HG03108 (cell line): ENCODE measurements at regions not wholly inside any gene's neighbourhood (a gene's known extent, or its start where the extent isn't known, plus 50 kb on each side); places are given as distances from the start of the nearest gene placed in this dataset.
"Not testable (repeated sequence)": the region's sequence is repeated elsewhere in the genome, so short reads cannot be mapped to it uniquely, and the experiment has no call there.

Experiments used
- ATAC-seq: cut with Tn5 transposase; IDR thresholded peaks from one replicate; pipeline ENCODE4 v1.9.1; 2021; ENCODE audit warnings: moderate library complexity; ENCODE audit not compliant: unreplicated experiment

DNA sequence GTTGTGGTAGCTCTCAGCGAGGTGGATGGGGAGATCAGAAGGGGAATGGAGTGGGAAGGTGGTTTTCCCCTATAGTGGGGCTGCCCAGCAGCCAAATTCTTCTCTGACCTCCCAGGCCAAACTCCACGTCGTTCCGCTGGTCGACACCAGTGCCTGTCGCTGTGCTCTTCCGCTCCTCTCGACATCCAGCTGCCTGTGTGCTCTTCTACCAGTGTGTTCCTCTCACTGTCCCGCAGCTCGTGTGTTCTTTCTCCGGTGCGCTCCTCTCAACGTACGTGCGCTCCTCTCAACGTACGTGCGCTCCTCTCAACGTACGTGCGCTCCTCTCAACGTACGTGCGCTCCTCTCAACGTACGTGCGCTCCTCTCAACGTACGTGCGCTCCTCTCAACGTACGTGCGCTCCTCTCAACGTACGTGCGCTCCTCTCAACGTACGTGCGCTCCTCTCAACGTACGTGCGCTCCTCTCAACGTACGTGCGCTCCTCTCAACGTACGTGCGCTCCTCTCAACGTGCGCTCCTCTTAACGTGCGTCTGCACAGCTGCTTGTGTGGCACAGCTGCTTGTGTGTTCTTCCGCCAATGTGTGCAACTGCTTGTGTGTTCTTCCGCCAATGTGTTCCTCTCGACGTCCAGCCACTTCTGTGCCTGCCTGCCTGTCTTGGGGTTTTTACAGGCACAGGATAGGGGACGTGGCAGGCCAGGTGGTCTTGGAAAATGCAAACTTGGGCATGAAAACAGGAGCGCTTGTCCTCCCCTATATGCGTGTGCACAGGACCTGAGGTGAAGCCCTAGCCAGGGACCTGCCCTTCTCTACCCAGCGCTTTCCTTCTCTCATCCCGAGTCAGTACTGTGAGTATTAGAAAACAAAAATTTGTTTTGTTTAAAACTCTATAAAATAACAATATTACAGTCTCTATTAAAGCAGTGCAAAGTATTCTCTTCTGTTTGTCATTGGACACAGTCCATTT, 991.1 kb downstream of the GBE1 start:
- no peak for ATAC-seq

DNA sequence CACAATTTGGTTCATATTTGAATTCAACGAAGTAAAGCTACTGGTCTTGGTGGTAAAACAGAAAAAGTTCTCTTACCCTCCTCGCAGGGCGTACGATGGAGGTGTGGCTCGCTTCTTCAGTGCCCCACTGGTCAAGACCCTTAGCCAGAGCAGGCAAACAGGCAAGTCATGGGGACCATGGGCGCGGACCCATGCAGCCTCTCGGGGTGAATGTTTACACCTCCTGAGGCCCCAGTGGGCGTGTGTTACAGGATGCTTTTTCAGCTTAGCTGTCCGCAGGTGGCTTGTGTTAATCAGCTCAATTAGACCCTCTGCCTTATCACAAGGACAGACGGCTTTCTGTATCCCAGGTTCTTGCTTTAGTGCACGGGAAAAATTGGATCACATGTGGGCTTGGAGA, 991.8 kb downstream of the GBE1 start:
- no peak for ATAC-seq

DNA sequence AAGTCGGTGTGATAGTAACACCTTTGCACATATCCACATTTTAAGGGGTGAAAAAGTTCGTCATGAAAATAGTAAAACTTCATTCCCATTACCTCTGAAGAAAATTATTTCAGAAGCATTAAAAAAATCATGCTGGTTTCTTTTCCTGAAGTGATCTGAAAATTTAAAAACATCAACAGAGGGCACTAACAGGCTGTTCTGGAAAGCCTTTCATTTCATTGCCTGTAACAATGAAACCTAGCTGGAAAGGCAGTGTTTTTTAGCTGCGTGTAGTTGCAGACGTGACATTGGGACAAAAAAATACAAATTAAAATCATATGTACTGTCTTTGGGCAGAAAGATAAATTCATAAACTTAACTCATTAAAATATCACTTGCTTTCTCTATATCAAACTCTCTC, 993.8 kb downstream of the GBE1 start:
- ATAC-seq, result no peak

DNA sequence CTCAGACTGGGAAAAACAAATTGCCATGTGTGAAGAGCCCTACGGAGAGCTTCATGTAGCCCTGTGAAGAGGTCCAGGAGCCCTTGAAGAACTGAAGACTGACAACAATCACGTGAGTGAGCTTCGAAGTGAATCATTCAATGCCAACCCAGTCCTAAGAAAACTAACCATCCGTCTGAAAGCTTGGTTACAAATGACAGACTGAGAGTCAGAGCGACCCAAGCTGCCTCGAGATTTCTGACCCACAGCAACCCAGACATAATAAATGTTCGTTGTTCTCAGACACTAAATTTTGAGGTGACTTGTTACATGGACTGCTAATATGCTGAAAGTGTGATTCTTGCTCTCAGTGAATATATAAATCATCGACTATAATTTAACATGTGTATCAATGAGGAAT, 987.2 kb upstream of the ROBO1 start:
- no peak for ATAC-seq

DNA sequence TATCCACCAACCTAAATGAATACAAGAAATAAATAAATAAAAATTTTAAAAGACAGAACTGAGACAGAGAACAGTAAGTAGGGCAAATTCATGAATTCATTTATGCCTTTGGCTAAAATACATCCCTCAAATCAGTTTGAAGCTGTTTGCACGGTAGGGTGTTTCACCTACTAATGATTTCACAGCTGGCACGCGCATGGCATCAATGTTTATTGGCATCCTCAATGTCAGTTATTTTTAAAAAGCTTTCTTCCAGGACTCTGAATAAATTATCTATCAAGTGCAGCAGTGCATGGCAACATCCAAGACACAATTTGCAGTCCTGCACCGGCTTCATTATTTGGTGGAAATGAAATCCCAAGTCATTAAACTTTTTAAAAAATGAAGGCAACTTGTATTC, 985.2 kb upstream of the ROBO1 start:
- ATAC-seq, result no peak

DNA sequence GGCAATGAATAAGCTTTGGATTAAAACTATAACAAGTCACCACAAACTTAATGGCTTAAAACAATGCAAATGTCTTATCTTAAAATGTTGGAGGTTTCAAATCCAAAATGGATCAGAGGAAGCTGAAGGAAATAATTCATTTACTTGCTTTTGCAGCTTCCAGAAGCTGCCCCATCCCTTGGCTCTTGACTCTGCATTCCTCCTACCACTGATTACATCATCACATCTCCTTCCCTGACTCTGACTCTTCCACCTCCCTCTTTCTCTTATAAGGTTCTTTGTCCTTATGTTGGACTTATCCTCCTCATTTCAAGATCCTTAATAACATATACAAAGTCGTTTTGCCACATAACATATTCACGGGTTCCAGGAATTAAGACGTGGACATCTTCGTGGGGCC, 982.8 kb upstream of the ROBO1 start:
- no peak for ATAC-seq

DNA sequence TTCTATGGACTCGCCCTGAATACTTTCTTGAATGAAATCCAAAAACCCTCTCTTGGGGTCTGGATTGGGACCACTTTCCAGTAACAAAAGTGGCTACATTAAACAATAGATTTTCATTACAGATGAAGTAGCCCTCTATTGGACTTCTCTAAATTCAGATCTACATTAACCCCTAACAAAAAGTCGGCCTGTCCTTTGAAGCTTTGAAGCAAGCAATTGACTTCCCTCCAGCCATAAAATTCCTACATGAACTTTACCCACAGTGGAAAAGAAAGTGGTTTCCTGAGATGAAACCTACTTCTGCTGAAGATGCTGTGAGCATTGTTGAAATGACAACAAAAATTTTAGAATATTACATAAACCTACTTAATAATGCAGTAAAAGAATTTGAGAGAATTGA, 967.1 kb upstream of the ROBO1 start:
- no peak for ATAC-seq

DNA sequence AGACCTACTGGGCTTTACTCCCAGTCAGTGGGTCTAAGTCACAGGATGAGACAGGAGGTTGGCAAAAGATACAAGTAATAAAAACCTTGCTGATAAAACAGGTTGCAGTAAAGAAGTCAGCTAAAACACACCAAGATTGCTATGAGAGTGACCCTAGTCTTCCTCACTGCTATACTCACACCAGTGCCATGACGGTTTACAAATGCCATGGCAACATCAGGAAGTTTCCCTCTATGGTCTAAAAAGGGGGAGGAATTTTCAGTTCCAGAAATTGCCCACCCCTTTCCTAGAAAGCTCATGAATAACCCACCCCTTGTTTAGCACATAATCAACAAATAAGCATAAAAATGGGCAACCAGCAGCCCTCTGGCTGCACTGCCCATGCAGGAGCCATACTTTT, 966.7 kb upstream of the ROBO1 start:
- no peak for ATAC-seq

DNA sequence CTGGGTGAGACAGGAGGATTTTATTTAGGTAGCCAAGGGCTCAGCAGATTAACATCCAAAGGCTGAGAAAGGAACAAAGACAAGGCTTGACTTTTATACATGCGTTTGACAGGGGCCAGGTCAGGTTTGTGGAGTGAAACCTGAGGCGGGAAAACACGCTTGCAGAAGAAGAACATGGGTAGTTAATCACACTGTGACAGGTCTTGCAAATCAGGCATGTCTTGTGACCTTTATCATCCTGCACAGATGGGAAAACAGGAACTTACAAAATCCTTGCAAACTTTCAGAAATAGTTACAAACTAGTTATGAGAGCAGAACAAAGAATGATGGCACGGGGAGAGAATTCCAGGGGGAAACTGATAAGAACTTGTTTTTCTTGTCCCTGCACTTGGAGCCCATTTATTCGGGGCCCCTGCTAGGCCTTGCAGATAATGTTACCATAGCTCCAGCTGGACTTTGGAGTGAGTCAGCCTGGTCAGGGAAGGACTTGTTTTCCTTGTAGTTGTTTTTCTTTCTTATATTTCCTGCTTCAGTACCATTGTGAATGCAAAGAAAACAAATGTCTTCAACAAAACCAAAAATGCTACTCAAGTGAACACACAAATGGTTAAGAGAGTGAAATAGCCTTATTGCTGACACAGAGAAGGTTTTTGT, 965.9 kb upstream of the ROBO1 start:
- no peak for ATAC-seq

DNA sequence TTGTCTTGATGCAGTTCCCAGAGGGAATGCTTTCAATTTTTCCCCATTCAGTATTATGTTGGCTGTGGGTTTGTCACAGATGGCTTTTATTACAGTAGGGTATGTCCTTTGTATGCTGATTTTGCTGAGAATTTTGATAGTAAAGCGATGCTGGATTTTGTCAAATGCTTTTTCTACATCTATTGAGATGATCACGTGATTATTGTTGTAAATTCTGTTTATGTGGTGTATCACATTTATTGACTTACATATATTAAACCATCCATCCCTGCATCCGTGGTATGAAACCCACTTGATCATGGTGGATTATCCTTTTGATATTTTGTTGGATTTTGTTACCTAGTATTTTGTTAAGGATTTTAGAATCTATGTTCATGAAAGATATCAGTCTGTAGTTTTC, 959.8 kb upstream of the ROBO1 start:
- ATAC-seq, result not testable (repeated sequence)

DNA sequence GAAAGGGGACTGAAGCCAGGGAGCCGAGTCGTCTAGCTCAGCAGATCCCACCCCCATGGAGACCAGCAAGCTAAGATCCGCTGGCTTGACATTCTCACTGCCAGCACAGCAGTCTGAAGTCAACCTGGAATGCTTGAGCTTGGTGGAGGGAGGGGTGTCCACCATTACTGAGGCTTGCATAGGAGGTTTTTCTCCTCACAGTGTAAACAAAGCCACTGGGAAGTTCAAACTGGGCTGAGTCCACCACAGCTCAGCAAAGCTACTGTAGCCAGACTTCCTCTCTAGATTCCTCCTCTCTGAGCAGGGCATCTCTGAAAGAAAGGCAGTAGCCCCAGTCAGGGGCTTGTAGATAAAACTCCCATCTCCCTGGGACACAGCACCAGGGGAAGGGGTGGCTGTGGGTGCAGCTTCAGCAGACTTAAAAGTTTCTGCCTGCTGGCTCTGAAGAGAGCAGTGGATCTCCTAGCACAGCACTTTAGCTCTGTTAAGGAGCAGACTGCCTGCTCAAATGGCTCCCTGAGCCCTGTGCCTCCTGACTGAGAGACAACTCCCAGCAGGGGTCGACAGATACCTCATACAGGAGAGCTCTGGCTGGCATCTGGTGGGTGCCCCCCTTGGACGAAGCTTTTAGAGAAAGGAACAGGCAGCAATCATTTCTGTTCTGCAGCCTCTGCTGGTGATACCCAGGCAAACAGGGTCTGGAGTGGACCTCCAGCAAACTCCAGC, 942.0 kb upstream of the ROBO1 start:
- not testable (repeated sequence) for ATAC-seq

DNA sequence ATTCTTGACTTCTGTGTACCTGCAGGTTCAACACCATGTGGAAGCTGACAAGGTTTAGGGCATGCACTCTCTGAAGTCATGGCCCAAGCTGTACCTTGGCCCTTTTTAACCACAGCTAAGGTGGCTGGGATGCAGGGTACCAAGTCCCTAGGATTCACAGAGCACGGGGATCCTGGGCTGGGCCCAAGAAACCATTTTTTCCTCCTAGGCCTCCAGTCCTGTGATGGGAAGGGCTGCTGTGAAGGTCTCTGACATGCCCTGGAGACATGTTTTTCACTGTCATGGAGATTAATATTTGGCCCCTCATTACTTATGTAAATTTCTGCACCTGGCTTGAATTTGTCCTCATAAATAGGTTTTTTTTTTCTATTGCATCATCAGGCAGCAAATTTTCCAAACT, 937.5 kb upstream of the ROBO1 start:
- ATAC-seq, result no peak

DNA sequence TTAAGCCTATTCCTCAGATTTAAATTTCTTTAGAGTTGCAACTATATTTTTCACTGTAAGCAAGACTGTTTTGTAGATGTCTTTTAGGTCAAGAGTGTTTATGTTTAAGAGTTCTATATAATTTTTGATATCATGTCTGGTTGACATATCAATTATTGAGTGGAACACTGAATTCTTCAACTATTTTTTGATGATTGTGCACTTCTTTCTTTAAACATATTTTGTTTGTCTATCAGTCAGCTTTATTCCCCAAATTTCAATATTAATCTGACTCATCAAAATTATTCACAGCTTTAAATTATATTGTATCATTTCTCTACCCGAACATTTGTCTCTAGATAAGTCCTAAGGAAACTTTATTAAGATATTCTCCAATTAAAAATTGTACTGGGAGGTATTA, 933.6 kb upstream of the ROBO1 start:
- no peak for ATAC-seq

DNA sequence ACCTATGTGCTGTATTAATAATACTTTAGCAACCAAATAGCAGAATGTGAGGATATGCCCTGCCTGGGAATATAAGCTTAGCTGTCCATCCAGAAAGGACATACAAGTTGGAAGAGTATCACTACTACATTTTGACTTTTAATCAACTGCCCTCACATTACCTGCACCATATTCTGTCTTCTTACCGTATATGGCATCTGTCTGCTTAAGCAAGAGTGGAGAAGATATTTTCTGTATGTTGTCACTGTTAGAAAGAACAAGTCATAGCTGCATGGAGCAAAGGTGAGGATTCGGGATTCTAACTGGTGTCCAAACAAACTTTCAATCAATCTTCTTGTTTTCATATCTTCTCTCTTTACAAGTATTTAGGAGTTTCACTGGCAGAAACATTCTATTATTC, 929.5 kb upstream of the ROBO1 start:
- ATAC-seq, result no peak

DNA sequence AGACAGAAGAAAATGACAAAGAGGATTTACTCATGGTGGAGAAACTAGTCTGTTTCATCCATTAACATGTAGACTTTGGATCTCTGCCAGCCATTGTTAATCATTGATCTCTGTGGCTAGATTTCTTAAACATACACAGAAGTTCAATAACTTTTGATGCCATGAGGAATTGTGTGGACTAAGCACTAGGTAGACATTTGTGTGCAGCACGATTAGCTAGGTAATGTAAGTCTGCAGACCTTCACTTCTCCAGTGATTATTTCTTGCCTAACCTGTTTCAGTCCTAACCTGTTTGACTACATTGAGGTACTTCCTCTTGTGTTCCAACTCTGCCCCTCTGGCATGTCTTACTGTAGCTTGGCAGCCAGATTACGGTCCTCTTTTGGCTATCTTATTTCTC, 928.5 kb upstream of the ROBO1 start:
- no peak for ATAC-seq

DNA sequence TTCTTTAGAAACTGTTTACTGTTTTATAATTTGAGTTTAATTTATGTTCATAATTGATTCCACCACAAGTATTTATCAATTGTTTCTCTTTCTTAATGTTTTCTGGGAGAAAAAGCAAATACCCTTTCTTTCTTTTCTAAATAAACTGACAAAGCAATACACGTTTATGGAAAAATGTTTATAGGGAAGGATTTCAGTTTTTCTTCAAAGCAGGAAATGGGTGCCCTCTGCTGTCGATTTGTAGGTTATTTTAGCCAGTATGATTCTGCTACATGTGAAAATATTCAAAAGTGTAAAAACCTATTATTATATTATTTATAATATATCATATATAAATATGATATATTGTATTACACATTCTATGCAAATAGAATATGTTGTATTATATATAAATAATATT, 921.0 kb upstream of the ROBO1 start:
- ATAC-seq, result no peak

DNA sequence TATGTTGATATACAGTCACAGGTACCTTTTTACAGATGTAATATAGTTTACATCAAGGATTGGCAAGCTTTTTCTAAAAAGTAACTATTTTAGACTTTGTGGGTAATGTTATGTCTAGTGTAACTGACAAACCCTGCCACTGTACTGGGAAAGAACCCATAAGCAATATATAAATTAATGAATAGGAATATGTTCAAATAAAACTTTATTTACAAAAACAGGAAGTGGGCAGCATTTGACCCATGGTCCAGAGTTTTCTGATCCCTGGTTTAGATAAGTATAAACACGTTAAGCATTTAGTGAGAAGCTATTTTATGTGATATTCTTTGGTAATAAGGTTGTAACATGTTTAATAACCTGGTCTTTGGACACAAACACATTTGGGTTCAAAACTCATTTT, 915.2 kb upstream of the ROBO1 start:
- no peak for ATAC-seq

DNA sequence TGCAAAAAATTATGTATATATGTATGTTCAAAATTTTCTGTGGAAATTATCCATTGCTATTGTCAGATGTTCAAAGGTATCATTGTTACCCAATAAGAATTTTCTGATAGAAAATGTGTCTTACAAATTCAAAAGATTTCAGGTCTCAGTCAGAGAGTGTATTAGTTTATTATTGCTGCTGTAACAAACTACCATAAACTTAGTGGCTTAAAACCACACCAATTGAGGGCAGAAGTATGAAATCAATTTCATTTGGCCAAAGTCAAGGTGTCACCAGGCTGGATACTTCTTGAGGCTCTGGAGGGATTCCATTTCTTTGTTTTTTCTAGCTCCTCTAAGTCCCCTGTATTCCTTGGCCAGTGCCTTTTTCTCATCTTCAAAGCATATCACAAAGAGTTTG, 914.4 kb upstream of the ROBO1 start:
- no peak for ATAC-seq

DNA sequence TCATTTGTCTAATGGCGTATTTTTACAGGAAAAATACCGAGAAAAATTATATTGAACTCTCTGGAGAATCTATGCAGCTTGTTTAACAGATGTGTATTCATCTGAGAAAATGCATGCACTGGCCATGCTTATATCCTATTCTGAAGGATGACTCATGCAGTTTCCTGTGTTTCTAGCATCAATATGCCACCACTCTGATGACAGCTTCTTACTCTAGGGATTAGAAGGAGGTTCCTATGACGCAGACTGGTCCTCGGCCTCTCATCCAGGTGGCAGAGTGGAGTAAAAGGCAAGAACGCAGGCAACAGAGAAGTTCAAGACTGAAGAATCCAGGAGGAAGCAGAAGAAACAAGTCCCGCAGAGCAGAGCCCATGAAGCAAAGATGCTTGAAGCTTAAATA, 910.0 kb upstream of the ROBO1 start:
- ATAC-seq, result no peak

DNA sequence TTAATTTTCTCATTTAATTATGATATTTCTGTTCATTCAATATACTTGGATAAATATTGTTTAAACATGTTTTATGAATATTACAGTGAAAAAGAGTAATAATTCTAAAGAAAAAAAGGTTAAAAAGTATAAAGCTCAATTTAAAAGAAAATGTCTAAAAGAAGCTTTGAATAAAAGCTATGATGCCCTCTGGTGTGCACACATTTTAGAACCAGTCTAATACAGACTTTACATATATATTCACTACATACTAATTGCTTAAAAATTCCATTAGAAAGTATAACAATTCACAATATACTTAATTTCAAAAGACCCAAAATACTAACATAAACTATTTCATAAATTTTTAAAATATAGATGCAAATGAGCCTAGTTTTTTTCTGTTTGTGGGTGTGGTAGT, 909.1 kb upstream of the ROBO1 start:
- no peak for ATAC-seq

DNA sequence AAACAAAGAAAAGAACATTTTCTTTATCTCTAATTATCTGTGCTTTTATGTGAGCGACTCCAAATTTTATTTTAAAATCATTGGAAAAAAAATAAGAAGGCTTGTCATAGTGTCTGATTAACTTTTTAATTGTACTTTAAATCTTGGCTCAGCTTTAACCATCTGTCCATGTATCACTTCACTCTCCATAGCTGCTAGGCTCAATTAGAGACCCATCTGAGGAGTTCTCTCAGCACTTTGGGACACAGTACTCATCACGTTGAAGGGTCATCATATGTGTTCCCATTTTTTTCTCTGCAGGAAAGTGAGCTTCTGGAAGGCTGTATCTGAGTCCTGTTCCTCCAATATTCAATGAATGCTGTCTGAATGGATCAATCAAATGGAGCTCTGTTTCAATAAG, 908.5 kb upstream of the ROBO1 start:
- no peak for ATAC-seq

DNA sequence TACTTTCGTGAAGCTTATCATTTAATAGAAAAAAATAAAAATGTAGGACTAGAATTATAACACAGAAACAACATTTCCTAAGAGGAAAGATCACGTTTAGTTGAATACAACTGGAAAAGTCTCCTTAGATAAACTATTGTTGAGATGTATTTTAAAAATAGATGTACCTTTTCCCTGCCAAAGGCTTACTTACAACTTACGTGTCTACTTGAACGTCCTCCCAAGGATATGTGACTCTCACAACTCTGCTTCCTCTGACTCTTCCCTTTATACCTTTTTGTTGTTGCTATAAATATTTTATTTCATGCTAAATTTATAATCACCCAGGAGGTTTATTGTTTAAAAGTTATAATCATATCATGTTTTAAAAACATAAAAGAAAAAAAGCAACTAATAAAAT, 908.0 kb upstream of the ROBO1 start:
- no peak for ATAC-seq
